NAMALWA (cell line): ENCODE measurements at regions not wholly inside any gene's neighbourhood (a gene's known extent, or its start where the extent isn't known, plus 50 kb on each side); places are given as distances from the start of the nearest gene placed in this dataset.
"Not testable (repeated sequence)": the region's sequence is repeated elsewhere in the genome, so short reads cannot be mapped to it uniquely, and the experiment has no call there.

Experiments used
- DNase-seq: peaks from one replicate; pipeline ENCODE4 v3.0.0-alpha.2; 2015; ENCODE audit warnings: low spot score

DNA sequence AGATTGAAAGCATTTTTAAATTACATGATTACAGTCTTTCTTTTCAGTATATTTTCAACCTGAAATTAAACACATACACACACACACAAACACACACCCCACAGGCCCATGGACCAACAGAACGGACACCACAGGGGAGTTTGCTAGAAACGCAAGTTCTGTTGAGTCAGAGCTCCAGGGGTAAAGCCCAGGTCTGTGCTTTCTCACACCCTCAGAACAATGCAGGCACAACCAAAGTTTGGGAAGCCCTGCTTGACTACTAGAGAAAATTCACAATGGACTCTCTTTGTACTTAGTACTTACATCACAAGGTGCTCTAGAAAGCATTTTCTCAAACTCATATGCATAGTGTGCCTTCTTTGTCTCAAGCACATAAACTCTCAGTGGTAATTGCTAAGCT is 704.0 kb upstream of the IGFBP3 start:
- DNase-seq, result no peak

DNA sequence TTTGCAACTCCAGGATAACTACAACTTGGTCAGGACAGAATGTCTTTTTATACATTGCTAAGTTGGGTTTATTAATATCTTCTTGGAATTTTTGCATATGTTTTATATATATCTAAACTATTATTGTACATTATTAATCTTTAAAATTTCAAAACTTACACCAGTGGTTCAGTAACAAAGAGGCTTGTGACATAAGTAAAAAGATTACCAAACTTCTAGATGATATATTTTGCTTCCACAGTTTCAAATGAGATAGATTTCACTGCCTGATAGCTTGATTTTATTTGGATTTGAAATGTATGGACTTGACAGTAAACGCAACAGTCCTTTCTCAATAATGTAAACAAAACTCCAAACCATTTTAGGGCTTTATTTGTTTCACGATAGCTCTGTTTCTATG is 701.2 kb upstream of the IGFBP3 start:
- DNase-seq, result no peak

DNA sequence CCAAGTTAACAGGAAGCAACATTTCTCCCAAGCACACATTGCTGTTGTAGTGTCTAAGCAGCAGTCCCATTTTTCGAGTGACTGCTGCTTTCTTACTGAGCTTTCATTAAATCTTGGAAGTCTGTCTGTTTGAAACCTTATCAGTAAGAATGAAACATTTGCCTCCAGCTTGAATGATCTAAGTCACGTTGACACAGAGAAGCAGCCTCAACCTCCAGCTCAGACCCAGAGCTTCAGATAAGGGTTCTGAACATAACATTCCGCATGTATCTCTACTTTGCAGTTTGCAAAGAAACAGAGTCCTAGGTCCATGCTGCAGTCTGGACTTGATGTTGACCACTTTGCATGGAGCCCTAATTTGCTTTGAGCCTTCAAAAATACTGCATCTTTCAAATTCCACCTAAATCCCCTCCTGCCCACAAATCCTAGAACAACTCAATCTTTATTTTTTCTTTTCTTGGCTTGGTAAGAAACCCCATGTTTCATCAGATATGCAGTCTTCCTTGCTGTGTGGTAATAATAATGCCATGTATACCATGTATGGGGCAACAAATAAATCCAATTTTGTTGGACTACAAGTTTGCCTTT is 698.7 kb upstream of the IGFBP3 start:
- no peak for DNase-seq

DNA sequence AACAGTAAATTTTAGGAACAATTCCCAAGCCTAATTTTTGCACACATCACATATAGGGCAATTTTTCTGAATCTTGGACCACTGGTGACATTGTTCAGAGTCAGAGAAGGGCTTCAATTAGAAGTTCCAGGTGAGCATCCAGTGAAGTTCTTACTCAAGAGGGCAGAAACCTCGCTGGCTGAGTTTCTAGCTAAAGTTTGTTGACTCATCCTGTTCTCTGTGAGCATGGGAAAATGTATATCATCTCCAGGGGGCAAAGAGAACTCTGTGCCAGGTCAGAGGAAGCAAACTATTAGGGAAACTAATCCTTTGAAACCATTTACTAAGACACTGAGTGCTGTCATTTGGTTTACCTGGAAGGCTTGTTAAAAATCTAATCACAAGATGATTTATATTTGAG is 695.6 kb upstream of the IGFBP3 start:
- DNase-seq, result no peak

DNA sequence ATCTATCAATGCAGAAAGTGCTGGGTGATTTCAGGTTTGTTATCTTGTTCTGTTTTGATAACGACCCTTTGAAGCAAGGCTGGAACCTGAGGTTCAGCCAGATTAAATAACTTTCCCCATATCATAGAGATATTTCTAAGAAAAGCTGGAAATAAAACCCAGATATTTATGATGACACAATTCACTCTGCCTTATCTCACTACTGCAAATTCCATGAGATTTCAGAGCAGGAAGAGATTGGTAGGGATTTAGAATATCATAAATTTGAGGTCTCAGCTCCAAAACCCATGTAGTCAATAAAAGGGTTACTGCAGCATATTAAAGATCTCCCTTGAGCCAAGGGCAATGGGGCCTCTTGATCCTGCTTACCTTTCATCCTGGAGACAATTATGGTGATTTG is 692.5 kb upstream of the IGFBP3 start:
- DNase-seq, result no peak

DNA sequence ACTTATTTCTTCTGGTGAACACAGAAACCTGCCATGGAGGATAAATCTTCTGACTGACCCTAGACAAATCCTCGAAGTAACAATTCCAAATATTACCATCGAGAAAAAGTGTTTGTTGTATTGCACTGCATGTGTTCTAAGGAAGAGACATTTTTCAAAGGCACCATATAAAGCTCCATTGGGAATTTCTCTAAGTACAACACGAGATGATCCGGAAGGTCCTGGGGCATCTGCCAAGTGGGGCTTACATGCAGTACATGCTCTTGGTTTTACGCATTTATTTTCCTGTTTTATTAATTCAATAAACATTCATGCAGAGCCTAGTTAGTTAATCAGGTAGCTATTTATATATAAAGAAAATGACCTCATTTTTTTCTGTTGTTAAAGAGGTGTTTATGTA is 692.0 kb upstream of the IGFBP3 start:
- no peak for DNase-seq

DNA sequence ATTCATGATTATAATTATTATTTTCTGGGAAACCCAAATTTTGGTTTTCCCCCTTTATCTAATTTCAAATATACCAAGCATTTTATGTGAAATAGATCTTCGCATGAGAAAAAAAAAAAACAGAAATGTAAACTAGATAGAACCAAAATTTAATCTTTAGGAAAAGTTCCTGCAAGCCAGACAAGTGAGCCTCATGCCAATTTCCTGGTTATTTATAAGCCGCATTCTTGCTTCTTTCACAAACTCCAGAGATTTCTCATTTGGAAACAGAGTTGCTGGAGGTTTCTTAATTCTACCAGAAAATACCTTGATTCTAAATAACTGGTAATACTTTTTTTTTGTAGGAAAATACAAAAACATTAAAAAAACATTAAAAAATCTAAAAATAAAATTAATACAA is 690.4 kb upstream of the IGFBP3 start:
- DNase-seq, result no peak

DNA sequence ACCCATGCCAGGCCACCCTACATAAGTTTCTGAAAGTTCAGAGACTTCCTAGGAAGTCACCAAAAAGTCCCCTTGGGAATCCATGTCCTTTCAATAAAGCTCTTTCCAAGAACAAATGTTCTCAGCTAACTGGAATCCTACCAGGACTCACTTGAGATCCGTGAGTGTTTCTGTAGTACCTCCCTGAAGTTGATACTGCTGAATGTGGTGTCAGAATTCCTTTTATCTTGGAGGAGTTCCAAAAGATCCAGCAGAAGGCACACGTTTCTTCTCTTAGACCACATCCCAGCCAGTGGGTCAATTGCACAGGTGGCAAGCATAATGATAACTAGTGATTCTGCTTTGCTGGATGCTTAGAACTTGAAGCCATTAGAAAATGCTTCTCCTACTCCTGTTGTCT is 689.7 kb upstream of the IGFBP3 start:
- DNase-seq, result no peak

DNA sequence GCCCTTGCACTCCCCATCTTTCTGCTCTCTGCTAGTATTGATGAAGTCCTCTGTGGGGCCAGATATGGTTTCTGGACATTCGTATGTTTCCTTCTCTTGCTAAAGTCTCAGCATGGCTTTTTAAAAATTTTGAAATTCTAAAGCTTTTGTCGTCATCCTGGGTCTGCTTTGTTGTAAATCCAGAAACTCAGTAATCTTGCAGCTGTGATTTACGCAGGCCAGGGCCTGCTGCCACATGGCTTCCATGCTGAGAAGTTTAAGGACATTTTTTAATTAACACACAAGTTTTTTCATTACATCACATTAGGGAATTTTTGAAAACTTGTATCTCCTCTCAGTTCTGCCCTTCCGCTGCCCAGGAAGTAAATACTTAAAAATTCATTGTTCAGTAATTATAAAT is 686.1 kb upstream of the IGFBP3 start:
- no peak for DNase-seq

DNA sequence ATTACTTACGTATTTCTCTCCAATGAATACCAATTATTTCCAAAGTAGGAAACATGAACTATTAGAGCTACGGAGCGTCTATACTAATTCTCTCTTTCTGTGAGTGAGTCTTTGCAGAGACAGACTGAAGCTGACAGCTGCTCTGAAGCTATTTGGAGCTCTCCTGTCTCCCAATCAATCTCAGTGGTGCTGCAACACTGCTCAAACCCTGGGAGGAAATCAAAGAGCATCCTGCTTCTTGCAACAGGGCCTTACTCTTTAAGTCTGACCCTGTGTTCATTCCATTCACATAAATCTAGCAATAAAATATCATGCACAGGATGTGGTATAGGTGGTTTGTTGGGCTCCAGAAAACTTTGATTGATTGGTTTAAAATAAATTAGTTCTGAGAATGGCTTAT is 685.7 kb upstream of the IGFBP3 start:
- DNase-seq, result no peak

DNA sequence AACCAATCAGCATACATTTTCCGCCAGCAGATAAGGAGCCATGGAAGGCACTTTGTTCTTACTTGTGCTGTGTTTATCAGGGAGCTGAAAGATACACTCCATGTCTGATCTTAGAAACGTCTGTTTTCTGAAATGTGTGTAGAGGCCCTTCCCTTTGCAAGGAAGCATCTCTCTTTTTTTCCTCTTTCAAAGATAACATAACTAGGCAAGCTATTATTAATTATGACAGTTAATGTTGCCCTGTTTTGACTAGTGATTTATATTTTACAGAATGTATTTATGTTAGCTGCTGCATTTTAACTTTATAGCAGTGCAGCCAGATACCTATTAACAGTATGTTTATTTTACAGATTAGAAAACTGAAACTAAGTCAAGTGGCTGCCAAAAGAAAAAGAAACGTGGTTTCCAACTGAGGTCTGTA is 683.2 kb upstream of the IGFBP3 start:
- DNase-seq, result no peak

DNA sequence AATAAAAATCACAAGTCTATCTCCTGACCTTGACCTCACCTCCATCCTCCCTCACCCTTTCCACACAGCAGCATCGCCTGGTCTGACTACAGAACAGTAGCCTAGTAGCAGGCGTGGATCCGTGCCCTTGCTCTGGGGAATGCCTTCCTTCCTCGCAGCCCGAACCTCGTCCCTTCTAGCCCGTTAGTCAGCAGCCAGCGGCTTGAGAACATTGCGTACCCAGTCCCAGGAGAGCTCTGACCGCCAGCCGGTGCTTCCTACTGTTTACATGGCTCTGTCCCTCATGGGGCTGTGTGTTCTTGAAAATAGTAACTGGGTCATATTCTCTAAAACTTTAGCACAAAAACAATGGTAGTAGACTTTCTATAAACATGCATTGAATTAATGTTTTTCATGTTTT is 682.7 kb upstream of the IGFBP3 start:
- no peak for DNase-seq

DNA sequence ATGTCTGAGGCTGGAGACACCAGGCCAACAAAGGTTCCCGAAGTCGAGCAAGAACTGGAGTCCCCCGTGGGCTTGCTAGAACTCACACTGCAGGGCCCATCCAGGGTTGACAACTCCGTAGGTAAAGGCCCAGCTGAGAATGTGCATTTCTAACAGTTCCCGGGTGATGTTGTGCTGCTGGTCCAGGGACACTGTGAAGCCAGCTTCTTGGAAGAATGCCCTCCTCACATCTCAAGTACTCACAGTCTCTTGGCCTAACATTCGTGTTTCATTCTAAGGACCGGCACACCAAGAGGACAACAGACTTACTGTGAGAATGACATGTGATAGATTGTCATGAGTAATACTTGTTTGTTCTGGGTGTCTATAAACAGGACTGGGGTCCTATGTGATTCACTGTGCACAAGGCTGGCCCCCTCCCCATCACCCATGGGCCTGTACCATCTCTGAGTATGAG is 682.3 kb upstream of the IGFBP3 start:
- no peak for DNase-seq

DNA sequence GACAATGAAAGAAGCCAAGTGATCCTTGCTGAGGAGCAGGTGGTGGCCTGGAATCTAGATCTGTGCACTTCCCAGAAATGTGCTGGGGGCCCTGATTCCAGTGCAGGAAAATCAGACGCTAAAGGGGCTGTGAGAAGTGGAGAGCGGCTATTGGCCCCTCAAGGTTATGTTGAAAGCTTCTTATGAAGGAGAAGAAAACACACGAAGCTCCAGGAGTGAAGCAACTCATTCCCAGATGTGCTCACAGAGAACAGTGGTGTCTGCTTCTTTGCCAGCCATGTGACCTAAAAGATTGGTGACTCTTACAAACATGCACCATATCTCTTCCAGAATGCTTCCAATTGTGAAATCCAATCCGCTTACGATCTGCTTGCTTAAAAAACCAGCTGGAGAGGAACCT is 679.3 kb upstream of the IGFBP3 start:
- DNase-seq, result no peak

DNA sequence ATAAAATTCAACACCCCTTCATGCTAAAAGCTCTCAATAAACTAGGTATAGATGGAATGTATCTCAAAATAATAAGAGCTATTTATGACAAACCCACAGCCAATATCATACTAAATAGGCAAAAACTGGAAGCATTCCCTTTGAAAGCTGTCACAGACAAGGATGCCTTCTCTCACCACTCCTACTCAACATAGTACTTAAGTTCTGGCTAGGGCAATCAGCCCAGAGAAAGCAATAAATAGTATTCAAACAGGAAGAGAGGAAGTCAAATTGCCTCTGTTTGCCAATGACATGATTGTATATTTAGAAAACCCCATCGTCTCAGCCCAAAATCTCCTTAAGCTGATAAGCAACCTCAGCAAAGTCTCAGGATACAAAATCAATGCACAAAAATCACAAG is 673.8 kb upstream of the IGFBP3 start:
- DNase-seq, result not testable (repeated sequence)

DNA sequence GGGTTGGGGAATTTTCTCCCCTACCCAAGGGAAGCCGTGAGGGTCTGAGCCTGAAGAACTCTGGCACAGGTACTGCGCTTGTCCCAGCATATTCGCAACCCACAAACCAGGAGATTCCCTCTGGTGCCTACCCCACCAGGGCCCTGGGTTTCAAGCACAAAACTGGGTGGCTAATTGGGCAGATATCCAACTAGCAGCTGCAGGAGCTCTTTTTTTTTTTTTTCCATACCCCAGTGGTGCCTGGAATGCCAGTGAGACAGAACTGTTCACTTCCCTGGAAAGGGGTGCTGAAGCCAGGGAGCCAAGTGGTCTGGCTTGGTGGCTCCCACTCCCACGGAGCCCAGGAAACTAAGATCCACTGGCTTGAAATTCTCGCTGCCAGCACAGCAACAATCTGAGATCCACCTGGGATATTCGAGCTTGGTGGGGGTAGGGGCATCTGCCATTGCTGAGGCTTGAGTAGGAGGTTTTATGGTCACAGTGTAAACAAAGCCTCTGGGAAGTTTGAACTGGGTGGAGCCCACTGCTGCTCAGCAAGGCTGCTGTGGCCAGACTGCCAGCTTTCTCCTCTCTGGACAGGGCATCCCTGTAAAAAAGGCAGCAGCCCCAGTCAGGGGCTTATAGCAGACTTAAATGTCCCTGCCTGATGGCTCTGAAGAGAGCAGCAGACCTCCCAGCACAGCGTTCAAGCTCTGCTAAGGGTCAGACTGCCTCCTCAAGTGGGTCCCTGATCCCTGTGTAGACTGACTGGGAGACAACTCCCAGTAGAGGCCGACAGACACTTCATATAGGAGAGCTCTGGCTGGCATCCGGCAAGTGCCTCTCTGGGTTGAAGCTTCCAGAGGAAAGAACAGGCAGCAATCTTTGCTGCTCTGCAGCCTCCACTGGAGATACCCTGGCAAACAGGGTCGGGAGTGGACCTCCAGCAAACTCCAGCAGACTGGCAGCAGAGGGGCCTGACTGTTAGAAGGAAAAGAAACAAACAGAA is 670.1 kb upstream of the IGFBP3 start:
- not testable (repeated sequence) for DNase-seq

DNA sequence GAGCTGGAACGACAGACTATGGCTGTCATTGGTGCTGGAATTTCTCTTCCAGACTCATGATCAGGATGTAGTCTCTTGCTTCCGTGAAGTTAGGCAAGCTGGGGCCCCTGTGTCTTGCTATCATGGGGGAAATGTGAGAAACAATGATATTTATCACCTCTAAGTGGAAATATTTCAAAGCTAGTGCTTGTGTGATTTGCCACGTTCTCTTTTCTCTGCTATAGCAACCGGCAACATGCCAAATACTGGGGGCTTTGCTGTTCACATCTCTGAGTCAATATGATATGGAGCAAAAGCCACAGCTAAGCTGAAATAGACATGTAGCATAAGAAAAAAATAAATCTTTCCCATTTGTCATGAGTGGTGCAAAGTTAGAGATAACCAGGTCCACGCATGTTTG is 668.2 kb upstream of the IGFBP3 start:
- no peak for DNase-seq

DNA sequence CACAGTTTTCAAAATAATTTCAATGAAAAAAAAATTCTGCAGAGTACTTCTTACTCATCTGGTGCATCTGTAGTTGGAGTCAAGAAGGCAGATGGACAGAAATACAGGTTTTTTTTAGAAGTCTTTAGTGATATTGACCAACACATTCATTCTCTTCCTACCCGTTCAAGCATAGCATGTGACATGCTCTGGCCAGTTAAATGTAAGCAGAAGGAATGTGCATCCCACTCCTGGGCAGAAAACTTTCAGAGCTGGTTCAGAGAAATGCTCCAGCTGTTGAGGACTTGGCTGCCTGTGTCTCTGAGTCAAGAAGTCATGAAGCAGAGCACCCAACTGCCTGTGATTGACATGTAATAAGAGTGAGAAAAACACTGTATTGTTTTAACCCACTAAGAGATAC is 665.3 kb upstream of the IGFBP3 start:
- DNase-seq, result no peak

DNA sequence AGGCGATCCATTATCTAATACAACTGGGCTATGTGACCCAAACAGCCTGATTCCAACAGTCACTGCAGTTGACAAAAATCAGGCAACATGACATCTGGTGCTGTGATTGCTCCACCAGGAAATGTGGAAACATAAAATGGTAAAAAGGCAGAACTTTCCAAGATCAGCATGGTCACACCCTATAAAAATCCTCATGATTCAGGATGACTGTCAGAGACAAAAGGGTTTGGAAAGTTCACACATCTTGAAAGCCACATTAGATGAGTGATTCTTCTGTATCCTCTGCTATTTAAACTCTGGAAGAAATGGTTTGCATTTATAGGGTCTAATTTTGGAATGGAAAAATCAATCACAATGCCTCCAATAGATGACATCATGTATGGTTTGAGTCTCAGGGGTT is 662.6 kb upstream of the IGFBP3 start:
- no peak for DNase-seq

DNA sequence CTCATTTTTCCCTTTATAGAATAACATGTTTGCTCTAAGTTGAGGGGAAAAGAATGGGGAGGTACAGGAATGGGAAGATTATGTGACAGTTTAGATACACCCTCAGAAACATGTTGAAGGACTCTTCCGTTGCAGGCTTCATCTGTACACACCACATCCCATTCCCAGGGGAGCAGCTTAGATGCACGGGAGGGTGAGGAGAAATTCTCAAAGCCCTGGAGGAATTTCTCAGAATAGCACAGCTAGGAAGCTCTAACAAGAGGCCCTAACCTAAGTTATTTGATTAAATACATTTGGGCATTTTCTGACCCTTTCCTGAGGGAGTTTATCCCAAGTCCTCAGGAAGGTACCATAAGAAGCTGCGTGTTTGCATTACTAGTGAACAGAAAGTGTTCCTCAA is 660.2 kb upstream of the IGFBP3 start:
- DNase-seq, result no peak

DNA sequence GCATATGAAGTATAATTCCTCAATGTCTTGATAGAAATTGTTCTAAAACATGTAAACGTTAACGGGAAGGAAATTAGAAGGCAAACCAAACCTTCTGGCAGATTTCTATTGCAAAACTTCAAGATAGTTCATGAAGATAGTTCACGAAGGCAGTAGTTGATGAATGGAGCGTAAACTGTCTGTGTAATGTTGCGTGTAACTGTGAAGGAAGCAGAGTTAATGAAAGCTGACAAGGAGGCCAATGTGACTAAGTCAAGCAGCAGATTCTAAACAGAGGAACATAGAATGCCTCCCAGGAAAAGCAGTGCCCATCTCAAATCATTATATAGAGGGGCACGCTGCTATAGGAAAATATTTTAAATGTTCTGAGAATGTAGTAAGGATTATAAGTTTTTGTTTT is 659.7 kb upstream of the IGFBP3 start:
- DNase-seq, result no peak

DNA sequence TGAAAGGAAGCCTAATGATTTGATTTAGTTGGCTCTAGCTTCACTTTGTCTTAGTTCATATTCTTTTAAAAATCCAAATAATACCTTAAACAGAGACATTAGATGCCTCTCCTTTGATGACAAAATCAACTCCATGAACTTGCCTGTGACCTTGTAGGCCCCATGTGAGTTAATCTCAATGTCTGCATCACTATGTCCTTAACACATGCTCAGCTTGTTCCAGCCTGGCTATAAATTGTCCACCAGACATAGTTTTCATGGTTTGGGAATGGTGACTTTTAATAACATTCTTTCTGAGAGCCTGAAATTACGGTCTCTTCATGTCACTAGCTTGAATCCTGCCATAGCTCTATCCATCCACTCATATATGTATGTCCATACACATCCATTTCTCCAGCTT is 656.3 kb upstream of the IGFBP3 start:
- DNase-seq, result no peak

DNA sequence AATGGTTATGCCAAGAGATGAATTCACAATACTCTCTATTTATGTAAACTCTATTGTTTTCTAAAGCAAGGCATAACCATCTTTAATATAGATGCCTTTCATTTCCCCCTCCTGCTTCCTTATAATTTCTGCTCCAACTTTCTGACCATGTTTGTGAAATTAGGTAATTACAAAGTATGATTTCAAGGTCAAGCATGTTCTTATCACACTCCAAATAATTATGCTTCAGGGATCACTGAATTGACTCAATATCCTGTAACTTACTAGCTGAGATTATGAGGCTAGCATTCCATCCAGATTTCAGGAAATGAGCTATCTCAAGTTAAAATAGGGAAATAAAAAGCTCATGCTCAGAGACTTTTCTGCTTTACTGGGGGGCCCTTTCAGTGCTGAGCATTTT is 655.9 kb upstream of the IGFBP3 start:
- DNase-seq, result no peak

DNA sequence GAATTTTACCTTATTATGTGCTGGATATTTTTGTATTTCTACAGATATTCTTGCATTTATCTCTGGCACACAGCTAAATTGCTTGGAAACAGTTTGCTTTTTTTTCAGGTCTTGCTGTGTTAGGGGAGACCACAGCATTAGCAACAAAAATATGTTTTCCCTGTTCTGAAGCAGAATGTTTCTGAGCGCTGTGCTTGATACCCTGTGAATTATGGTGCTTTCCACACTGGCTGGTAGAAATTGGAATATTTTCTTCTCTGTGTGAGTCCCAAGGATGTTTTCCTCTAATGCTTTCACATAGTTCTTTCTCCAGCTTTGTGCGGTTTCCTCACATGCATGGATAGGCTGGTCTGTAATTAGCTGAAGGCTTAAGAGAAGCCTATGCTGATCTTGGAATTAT is 651.6 kb upstream of the IGFBP3 start:
- no peak for DNase-seq
